SKM-1 treated with dmso at 0.1 percent for 144 hours (cell line): ENCODE measurements at regions not wholly inside any gene's neighbourhood (a gene's known extent, or its start where the extent isn't known, plus 50 kb on each side); places are given as distances from the start of the nearest gene placed in this dataset.
A peak's percentile ranks its signal among the peaks of the same experiment; 100 is the strongest.
"Not testable (repeated sequence)": the region's sequence is repeated elsewhere in the genome, so short reads cannot be mapped to it uniquely, and the experiment has no call there.

Experiments
- DNase-seq: peaks from one replicate; lab custom pipeline; 2025; ENCODE audit not compliant: unreplicated experiment; lab: John Stamatoyannopoulos, UW

- DNase-seq = no peak
Measured at GRCh38 chr1:100627936-100628335, 90.0 kb downstream of the GPR88 start.

- DNase-seq = no peak
Measured at GRCh38 chr1:100628631-100629081, 90.7 kb downstream of the GPR88 start.

- DNase-seq = no peak
Measured at GRCh38 chr1:100629391-100629790, 90.2 kb upstream of the VCAM1 start.

- DNase-seq = peak; percentile 98
Measured at GRCh38 chr1:100631015-100631551, 88.5 kb upstream of the VCAM1 start.

GRCh38 chr1:100642826-100643225 is 76.7 kb upstream of the VCAM1 start:
- DNase-seq = no peak

- DNase-seq = no peak
Measured at GRCh38 chr1:100643471-100644196, 75.9 kb upstream of the VCAM1 start.

GRCh38 chr1:100646001-100646400 is 73.5 kb upstream of the VCAM1 start:
- DNase-seq = no peak

- no peak for DNase-seq
Measured at GRCh38 chr1:100649146-100649545, 70.4 kb upstream of the VCAM1 start.

GRCh38 chr1:100657876-100658715 is 61.4 kb upstream of the VCAM1 start:
- no peak for DNase-seq

GRCh38 chr1:100658716-100659026 is 60.9 kb upstream of the VCAM1 start:
- DNase-seq = no peak

- no peak for DNase-seq
Measured at GRCh38 chr1:100661176-100661575, 58.4 kb upstream of the VCAM1 start.

GRCh38 chr1:100668494-100668893 is 51.0 kb upstream of the VCAM1 start:
- DNase-seq = not testable (repeated sequence)
